ENCODE measurements at regions not wholly inside any gene's neighbourhood (a gene's known extent, or its start where the extent isn't known, plus 50 kb on each side); places are given as distances from the start of the nearest gene placed in this dataset.

- no peak for DNase-seq
- TF ChIP-seq CTCF (IDR thresholded peaks at IDR 0.05) (no peak), POLR2AphosphoS5 (IDR thresholded peaks at IDR 0.05) (no peak), EP300 (IDR thresholded peaks at IDR 0.05) (no peak), POLR2A (IDR thresholded peaks at IDR 0.05) (no peak)
- H3K27ac ChIP-seq = no peak overlapping the region
- H3K4me1 ChIP-seq = no peaks in the 10 kb centered on the region
- H3K36me3 ChIP-seq = no peaks in the 10 kb centered on the region
- intact Hi-C loops (cut with DNase I) = no loop called here
- H3K27me3 ChIP-seq = no peaks in the 10 kb centered on the region
- WGBS, 2 donors = 75 to 87% methylated on average over 3 of the region's 3 CpGs
- H3K4me3 ChIP-seq = no peak overlapping the region
- H3K9me3 ChIP-seq = peaks cover 0 to 4% (median under 1%) of the 10 kb centered on the region in 4 donors
These were observed 290.2 kb upstream of the SP4 start for GRCh38 chr7:21137640-21138039.

GRCh38 chr7:21140622-21141021, 287.3 kb upstream of the SP4 start:
- peaks cover 0 to 1% (median 0%) of the 10 kb centered on the region in 4 donors for H3K9me3 ChIP-seq

GRCh38 chr7:21141476-21141875, 286.4 kb upstream of the SP4 start:
- no peaks in the 10 kb centered on the region for H3K36me3 ChIP-seq
- H3K4me3 ChIP-seq = no peak overlapping the region
- no peaks in the 10 kb centered on the region for H3K27me3 ChIP-seq
- 79 to 85% methylated on average over 3 of the region's 3 CpGs for WGBS, 2 donors
- no peak overlapping the region for H3K27ac ChIP-seq
- TF ChIP-seq EP300 (IDR thresholded peaks at IDR 0.05) (no peak), POLR2AphosphoS5 (IDR thresholded peaks at IDR 0.05) (no peak), POLR2A (IDR thresholded peaks at IDR 0.05) (no peak), CTCF (IDR thresholded peaks at IDR 0.05) (no peak)
- no peak for DNase-seq
- intact Hi-C loops (cut with DNase I) = no loop called here
- H3K4me1 ChIP-seq = no peaks in the 10 kb centered on the region
- H3K9me3 ChIP-seq = peaks cover 0 to 1% (median 0%) of the 10 kb centered on the region in 4 donors

More at GRCh38 chr7:21140622-21141021, 287.3 kb upstream of the SP4 start:
- 36 to 84% methylated on average over 3 of the region's 3 CpGs for WGBS, 2 donors
- no peak for DNase-seq
- Histone ChIP-seq H3K4me3 (no peak overlapping the region), H3K36me3 (no peaks in the 10 kb centered on the region), H3K27me3 (no peaks in the 10 kb centered on the region), H3K27ac (no peak overlapping the region), H3K4me1 (no peaks in the 10 kb centered on the region)
- intact Hi-C loops (cut with DNase I) = no loop called here
- TF ChIP-seq POLR2A (IDR thresholded peaks at IDR 0.05) (no peak), CTCF (IDR thresholded peaks at IDR 0.05) (no peak), POLR2AphosphoS5 (IDR thresholded peaks at IDR 0.05) (no peak), EP300 (IDR thresholded peaks at IDR 0.05) (no peak)

GRCh38 chr7:21142081-21142480, 285.8 kb upstream of the SP4 start:
- peaks cover 0 to under 1% (median 0%) of the 10 kb centered on the region in 4 donors for H3K9me3 ChIP-seq
- no peak overlapping the region for H3K27ac ChIP-seq
- H3K4me1 ChIP-seq = no peaks in the 10 kb centered on the region
- TF ChIP-seq CTCF (IDR thresholded peaks at IDR 0.05) = no peak
- no peaks in the 10 kb centered on the region for H3K27me3 ChIP-seq
- no peak overlapping the region for H3K4me3 ChIP-seq
- H3K36me3 ChIP-seq = no peaks in the 10 kb centered on the region
- WGBS, 2 donors = 93 to 96% methylated on average over 8 of the region's 8 CpGs
- intact Hi-C loops (cut with DNase I) = no loop called here
- DNase-seq = no peak

- TF ChIP-seq POLR2A (IDR thresholded peaks at IDR 0.05) (no peak), EP300 (IDR thresholded peaks at IDR 0.05) (no peak), POLR2AphosphoS5 (IDR thresholded peaks at IDR 0.05) (no peak), CTCF (IDR thresholded peaks at IDR 0.05) (no peak)
- Histone ChIP-seq H3K27ac (no peak overlapping the region), H3K36me3 (no peaks in the 10 kb centered on the region), H3K9me3 (no peaks in the 10 kb centered on the region), H3K4me3 (no peak overlapping the region), H3K27me3 (no peaks in the 10 kb centered on the region), H3K4me1 (no peaks in the 10 kb centered on the region)
- intact Hi-C loops (cut with DNase I) = no loop called here
- WGBS, 2 donors = 75 to 86% methylated on average over 14 of the region's 14 CpGs
- DNase-seq = no peak
These were observed 281.1 kb upstream of the SP4 start for GRCh38 chr7:21146642-21147423.

All from sigmoid colon (tissue), 6 donors.